IMR-90 (cell line): ENCODE measurements at regions not wholly inside any gene's neighbourhood (a gene's known extent, or its start where the extent isn't known, plus 50 kb on each side); places are given as distances from the start of the nearest gene placed in this dataset.

Experiments
- BHLHE40 ChIP-seq: fragments of 150-350 bp; IDR thresholded peaks from 2 replicates; pipeline ENCODE4 v1.6.1; 2016; ENCODE audit warnings: mild to moderate bottlenecking, low read depth, low read length
- CHD1 ChIP-seq: IDR thresholded peaks from 2 replicates; pipeline ENCODE4 v1.6.1; 2012; ENCODE audit warnings: low read depth, low read length, improper control_type of control experiment
- CTCF ChIP-seq: conservative IDR thresholded peaks from 2 replicates; pipeline ENCODE4 v1.5.1; 2012; ENCODE audit warnings: mild to moderate bottlenecking, low read depth, low read length, improper control_type of control experiment
- ELK1 ChIP-seq: fragments of 150-350 bp; IDR thresholded peaks from 2 replicates; pipeline ENCODE4 v1.6.1; 2016; ENCODE audit warnings: low read depth, mild to moderate bottlenecking, low read length, moderate library complexity, borderline replicate concordance
- FOS ChIP-seq: fragments of 150-350 bp; IDR thresholded peaks from 2 replicates; pipeline ENCODE4 v1.6.1; 2016; ENCODE audit warnings: low read depth, low read length
- MAFK ChIP-seq: IDR thresholded peaks from 2 replicates; pipeline ENCODE4 v1.6.1; 2012; ENCODE audit warnings: low read depth, low read length, improper control_type of control experiment
- MXI1 ChIP-seq: IDR thresholded peaks from 2 replicates; pipeline ENCODE4 v1.6.1; 2012; ENCODE audit warnings: low read depth, mild to moderate bottlenecking, low read length, moderate library complexity, borderline replicate concordance
- POLR2A ChIP-seq: IDR thresholded peaks from 2 replicates; pipeline ENCODE4 v1.6.1; 2012; ENCODE audit warnings: mild to moderate bottlenecking, low read depth, low read length
- RAD21 ChIP-seq: IDR thresholded peaks from 2 replicates; pipeline ENCODE4 v1.6.1; 2012; ENCODE audit warnings: low read length, improper control_type of control experiment
- RFX5 ChIP-seq: IDR thresholded peaks from 2 replicates; pipeline ENCODE4 v1.8.0; 2012; ENCODE audit warnings: low read depth, mild to moderate bottlenecking, low read length, moderate library complexity
- SMC3 ChIP-seq: fragments of 150-350 bp; IDR thresholded peaks from 2 replicates; pipeline ENCODE4 v1.6.1; 2016; ENCODE audit warnings: low read depth, mild to moderate bottlenecking, antibody characterized with exemption, low read length, moderate library complexity
- USF2 ChIP-seq: fragments of 150-350 bp; IDR thresholded peaks from 2 replicates; pipeline ENCODE4 v1.6.1; 2017; ENCODE audit warnings: mild to moderate bottlenecking, antibody characterized with exemption, low read length, low read depth

- TF ChIP-seq POLR2A (no peak), CTCF (0 out of 2 replicates have a peak, but pooled peaks have one; percentile 12), FOS (peak; percentile 98), USF2 (no peak), MXI1 (no peak), MAFK (no peak), CHD1 (no peak), RAD21 (no peak; the same call in 1 of the 2 replicates), RFX5 (no peak), BHLHE40 (peak; percentile 46; the same call in 1 of the 2 replicates), SMC3 (peak; percentile 21; the same call in 1 of the 2 replicates), ELK1 (no peak)
These were observed 73.8 kb upstream of the ZNF281 start for GRCh38 chr1:200483491-200484143.
